Activated naive CD8-positive, alpha-beta T cell (primary cell): ENCODE measurements at regions not wholly inside any gene's neighbourhood (a gene's known extent, or its start where the extent isn't known, plus 50 kb on each side); places are given as distances from the start of the nearest gene placed in this dataset.

Source experiments
- H3K27ac Mint-ChIP-seq: one replicate; pipeline ENCODE4 v1.8.0; 2021; ENCODE audit warnings: mixed read lengths
- H3K27me3 Mint-ChIP-seq: one replicate; pipeline ENCODE4 v1.8.0; 2021; ENCODE audit warnings: mixed read lengths
- H3K36me3 Mint-ChIP-seq: one replicate; pipeline ENCODE4 v1.8.0; 2021; ENCODE audit warnings: mixed read lengths
- H3K4me1 Mint-ChIP-seq: one replicate; pipeline ENCODE4 v1.8.0; 2021; ENCODE audit warnings: low read depth, mixed read lengths
- H3K4me3 Mint-ChIP-seq: one replicate; pipeline ENCODE4 v1.8.0; 2021; ENCODE audit warnings: mild to moderate bottlenecking, mixed read lengths
- H3K9me3 Mint-ChIP-seq: one replicate; pipeline ENCODE4 v1.8.0; 2021; ENCODE audit warnings: low read depth, mixed read lengths

- Mint-ChIP-seq H3K4me1 (no peaks in the 10 kb centered on the region), H3K4me3 (no peak overlapping the region), H3K27me3 (no peaks in the 10 kb centered on the region), H3K9me3 (no peaks in the 10 kb centered on the region), H3K27ac (no peak overlapping the region), H3K36me3 (no peaks in the 10 kb centered on the region)
Measured at GRCh38 chr3:124274051-124274450, 282.1 kb upstream of the ROPN1 start.

- Mint-ChIP-seq H3K27ac (no peak overlapping the region), H3K4me1 (no peaks in the 10 kb centered on the region), H3K27me3 (peaks cover 2% of the 10 kb centered on the region), H3K36me3 (no peaks in the 10 kb centered on the region), H3K9me3 (no peaks in the 10 kb centered on the region), H3K4me3 (no peak overlapping the region)
Measured at GRCh38 chr3:124275412-124275811, 283.5 kb upstream of the ROPN1 start.

DNA sequence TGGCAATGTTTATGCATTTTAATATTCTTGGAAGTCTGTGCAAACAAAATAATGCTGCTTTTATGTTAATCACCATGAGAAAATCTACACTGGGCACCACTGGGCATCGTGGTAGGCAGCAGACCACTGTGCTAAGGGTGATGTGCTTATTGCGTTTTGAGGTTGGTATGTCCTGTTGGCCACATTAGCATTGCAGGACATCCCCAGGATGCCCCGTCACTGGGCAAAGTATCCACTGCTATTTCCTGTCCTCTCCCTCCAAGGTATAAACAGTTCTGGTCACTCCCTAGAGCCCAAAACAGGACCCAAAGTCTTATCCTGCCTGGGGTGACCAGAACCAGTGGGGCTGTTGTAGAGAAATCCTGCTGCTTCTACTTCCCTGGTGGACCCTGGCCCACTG, 284.2 kb upstream of the ROPN1 start:
- H3K4me1 Mint-ChIP-seq, result no peaks in the 10 kb centered on the region
- no peaks in the 10 kb centered on the region for H3K36me3 Mint-ChIP-seq
- no peak overlapping the region for H3K4me3 Mint-ChIP-seq
- H3K27ac Mint-ChIP-seq, result no peak overlapping the region
- H3K27me3 Mint-ChIP-seq, result peaks cover 2% of the 10 kb centered on the region
- no peaks in the 10 kb centered on the region for H3K9me3 Mint-ChIP-seq

GRCh38 chr3:124276539-124277143, 284.7 kb upstream of the ROPN1 start:
- Mint-ChIP-seq H3K4me3 (no peak overlapping the region), H3K36me3 (no peaks in the 10 kb centered on the region), H3K27me3 (peaks cover 2% of the 10 kb centered on the region), H3K27ac (no peak overlapping the region), H3K4me1 (no peaks in the 10 kb centered on the region), H3K9me3 (no peaks in the 10 kb centered on the region)

DNA sequence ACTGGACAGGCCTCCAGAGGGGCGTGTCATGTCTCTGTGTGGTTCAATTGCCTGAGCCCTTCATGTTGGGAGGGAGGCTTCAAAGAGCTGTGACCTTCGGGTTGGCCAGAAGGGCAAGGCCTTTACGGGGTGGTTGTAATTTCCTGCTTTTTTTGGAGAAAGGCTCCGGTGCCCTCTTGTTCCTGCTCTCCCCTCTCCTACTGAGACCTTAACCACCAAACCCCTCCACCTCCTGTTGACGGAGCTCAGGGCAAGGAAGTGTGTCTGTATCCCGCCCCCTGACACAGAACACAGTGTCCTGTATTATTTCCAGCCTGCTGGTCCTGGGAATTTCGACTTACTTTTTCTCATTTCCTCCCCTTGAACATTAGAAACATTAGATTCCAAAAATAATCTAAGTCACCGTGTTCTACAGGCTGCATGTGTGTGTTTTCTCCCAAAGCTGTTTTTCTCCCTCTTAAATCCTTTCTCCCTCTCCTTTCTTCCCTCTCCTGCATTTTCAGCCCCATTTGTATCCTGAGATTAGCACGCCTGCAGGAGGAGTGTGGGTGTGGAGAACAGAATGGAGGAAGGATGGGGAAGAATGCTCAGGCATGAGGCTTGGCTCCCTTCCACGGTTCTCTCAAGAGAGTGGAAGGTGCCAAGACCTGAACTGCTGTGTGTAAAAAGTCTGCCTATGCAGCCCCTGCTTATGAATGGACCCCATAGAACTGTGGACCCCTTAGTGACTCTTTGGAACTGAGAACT, 285.4 kb upstream of the ROPN1 start:
- Mint-ChIP-seq H3K4me1 (no peaks in the 10 kb centered on the region), H3K4me3 (no peak overlapping the region), H3K27me3 (peaks cover 2% of the 10 kb centered on the region), H3K27ac (no peak overlapping the region), H3K36me3 (no peaks in the 10 kb centered on the region), H3K9me3 (no peaks in the 10 kb centered on the region)

DNA sequence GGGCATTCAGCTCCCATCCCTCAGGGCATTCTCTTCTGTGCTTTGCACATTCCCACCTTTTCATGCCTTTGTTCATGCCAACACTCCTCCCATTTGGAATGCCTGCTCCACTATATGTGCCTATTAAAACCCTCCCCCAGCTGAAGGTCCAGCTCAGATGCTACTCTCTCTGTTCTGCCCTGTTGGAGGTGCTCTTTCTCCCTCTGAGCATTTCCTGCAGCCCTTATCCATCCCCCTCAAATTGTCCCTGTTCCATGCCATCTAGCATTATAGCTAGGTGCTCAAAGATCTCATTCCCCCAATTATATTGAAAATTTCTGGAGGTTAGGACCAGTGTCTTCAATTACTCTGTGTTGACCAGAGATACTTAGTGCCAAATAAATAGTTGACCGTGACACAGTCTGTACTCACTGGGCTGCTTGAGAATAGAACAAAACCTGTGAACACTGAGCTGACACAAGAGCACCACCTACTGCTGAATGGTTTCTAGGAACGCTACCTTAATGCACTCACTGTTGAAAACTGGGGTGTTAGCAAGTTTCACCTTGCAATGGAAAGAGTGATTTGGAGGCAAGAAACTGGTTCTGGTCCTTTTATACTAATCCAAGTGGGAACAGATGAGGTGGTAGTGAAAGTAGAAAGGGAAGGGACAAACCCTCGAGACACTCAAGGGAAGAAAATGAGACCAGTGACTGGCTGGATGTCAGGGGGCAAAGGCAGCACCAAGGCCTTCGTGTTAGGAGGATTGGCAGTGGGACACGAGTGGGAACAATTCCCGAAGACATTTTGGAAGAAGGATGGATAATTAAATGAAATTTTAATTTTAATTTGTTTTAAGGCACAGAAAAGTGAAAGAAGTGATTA, 289.8 kb upstream of the ROPN1 start:
- Mint-ChIP-seq H3K9me3 (no peaks in the 10 kb centered on the region), H3K4me3 (no peak overlapping the region), H3K36me3 (no peaks in the 10 kb centered on the region), H3K27ac (no peak overlapping the region), H3K4me1 (no peaks in the 10 kb centered on the region), H3K27me3 (peaks cover 5% of the 10 kb centered on the region)

DNA sequence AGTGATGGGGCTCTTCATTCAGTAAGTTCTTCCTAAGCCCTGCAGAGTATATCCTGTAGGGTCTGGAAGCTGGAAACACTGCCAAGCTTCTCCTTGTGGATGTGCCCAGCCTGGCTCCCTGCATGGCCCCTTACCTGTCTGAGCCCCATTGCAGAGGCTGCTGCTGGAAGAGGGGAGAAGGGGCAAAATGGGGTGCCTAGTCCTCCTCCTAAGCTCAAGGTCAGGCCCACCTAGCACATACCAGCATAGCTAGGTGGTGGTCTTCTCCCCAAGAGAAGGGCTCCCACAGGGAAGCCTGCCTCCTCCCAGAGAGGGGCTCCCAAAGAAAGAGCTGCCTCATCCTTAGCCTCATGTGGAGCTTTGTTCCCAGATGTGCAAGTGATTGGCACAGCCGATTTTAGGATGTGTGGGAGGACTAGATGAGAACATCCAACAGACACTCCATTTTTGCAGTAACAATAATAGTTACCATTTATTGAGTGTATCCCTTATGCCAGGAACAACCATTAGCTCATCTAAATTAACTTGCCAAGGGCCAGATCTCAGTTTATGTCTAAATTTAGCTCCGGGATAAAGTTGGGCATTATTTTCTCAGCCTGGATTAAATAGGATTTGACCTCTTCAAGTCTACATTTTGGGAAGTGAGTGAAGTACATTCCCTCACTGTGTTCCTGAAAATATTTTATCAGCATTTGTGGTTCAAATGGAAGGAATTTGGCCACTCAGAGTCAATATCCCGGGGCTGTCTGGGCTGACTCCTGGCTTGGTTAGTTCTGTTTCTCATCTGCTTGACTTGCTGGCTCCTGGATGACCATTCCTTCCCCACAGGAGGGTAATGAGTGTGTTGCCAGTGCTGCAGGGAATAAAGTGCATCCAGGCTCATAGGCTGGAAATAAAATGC, 291.1 kb upstream of the ROPN1 start:
- Mint-ChIP-seq H3K4me3 (no peak overlapping the region), H3K4me1 (no peaks in the 10 kb centered on the region), H3K9me3 (no peaks in the 10 kb centered on the region), H3K27ac (no peak overlapping the region), H3K36me3 (no peaks in the 10 kb centered on the region), H3K27me3 (peaks cover 5% of the 10 kb centered on the region)

DNA sequence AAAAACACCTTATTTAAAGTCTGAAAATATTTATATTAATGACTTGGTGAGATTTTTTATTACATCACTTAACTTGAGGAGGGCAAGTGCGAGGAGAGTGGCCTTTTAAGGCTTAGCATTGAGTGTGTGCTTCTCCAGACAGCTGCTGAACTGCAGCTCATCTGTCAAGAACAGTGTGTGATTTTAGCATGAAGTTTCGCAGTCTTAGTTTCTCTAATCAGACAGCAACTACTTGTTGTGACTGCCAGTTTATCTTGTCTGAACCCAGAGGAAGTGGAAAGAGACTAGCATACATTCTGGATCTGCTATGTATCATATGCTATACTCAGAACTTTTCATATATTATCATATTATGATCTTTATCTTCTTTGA, 291.7 kb upstream of the ROPN1 start:
- Mint-ChIP-seq H3K4me3 (no peak overlapping the region), H3K27me3 (peaks cover 10% of the 10 kb centered on the region), H3K4me1 (no peaks in the 10 kb centered on the region), H3K9me3 (no peaks in the 10 kb centered on the region), H3K27ac (no peak overlapping the region), H3K36me3 (no peaks in the 10 kb centered on the region)

DNA sequence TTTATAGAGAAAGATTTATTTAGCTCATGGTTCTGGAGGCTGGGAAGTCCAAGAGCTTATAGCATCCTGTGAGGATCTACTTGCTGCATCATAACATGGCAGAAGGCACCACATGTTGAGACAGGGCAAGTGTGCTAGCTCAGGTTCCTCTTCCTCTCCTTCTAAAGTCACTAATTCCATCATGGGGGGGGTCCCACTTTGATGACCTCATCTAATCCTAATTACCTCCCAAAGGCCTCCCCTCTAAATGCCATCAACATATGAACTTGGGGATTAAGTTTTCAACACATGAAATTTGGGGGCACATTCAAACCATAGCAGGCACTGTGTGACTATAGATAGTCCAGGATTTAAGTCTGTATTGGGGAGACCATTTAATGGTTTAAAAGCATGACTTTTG, 297.1 kb upstream of the ROPN1 start:
- Mint-ChIP-seq H3K4me3 (no peak overlapping the region), H3K9me3 (no peaks in the 10 kb centered on the region), H3K27ac (no peak overlapping the region), H3K36me3 (no peaks in the 10 kb centered on the region), H3K4me1 (no peaks in the 10 kb centered on the region), H3K27me3 (peaks cover 12% of the 10 kb centered on the region)

GRCh38 chr3:124291008-124291407, 299.1 kb upstream of the ROPN1 start:
- H3K4me1 Mint-ChIP-seq, result no peaks in the 10 kb centered on the region
- no peak overlapping the region for H3K27ac Mint-ChIP-seq
- no peaks in the 10 kb centered on the region for H3K36me3 Mint-ChIP-seq
- H3K4me3 Mint-ChIP-seq, result no peak overlapping the region
- peaks cover 16% of the 10 kb centered on the region for H3K27me3 Mint-ChIP-seq
- no peaks in the 10 kb centered on the region for H3K9me3 Mint-ChIP-seq

DNA sequence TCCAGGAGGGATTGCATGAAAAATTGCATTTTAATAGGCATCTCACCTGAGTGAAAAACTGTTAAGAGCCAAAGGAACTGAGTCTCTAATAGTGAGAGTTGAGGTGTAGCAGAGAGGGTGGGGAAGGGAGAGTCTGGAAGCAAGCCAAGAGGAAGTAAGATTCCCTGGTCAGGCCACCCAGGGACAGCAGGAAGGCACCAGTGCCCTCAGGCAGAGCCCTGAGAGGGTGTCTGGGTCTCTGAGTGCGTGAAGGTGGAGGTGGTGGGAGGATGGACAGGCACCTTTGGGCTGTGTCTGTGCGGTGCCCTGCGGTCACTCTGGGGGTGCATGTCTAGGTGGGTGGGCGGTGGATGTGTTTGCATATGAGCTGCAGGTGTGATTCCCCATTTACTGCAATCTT, 300.4 kb upstream of the ROPN1 start:
- Mint-ChIP-seq H3K27ac (no peak overlapping the region), H3K36me3 (no peaks in the 10 kb centered on the region), H3K4me1 (no peaks in the 10 kb centered on the region), H3K27me3 (peaks cover 16% of the 10 kb centered on the region), H3K4me3 (no peak overlapping the region), H3K9me3 (no peaks in the 10 kb centered on the region)

- Mint-ChIP-seq H3K36me3 (no peaks in the 10 kb centered on the region), H3K4me1 (no peaks in the 10 kb centered on the region), H3K27ac (no peak overlapping the region), H3K9me3 (no peaks in the 10 kb centered on the region), H3K4me3 (no peak overlapping the region), H3K27me3 (peaks cover 11% of the 10 kb centered on the region)
Measured at GRCh38 chr3:124293584-124293983, 301.7 kb upstream of the ROPN1 start.

DNA sequence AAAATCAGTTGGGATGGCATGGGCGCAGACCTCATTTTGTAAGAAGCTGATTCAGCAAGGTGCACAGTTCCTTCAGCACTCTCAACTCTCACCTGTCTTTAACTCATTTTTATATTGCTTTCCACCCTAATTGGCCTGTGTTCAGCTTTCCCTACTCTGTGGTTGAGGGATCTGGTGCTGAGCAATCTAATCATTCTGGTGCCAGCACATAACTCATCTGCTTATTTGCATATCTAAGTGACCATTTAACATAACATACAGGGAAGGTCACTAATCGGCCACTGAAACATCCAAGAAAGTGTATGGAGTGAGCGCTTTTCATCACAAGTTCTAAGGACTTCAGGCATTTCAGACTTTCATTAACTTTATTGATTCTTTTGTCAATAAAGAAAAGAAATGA, 303.4 kb upstream of the ROPN1 start:
- no peak overlapping the region for H3K27ac Mint-ChIP-seq
- H3K4me3 Mint-ChIP-seq, result no peak overlapping the region
- no peaks in the 10 kb centered on the region for H3K9me3 Mint-ChIP-seq
- peaks cover 8% of the 10 kb centered on the region for H3K27me3 Mint-ChIP-seq
- no peaks in the 10 kb centered on the region for H3K4me1 Mint-ChIP-seq
- H3K36me3 Mint-ChIP-seq, result no peaks in the 10 kb centered on the region

- Mint-ChIP-seq H3K27me3 (peaks cover 8% of the 10 kb centered on the region), H3K36me3 (no peaks in the 10 kb centered on the region), H3K4me3 (no peak overlapping the region), H3K9me3 (no peaks in the 10 kb centered on the region), H3K27ac (no peak overlapping the region), H3K4me1 (no peaks in the 10 kb centered on the region)
Measured at GRCh38 chr3:124296406-124296805, 304.5 kb upstream of the ROPN1 start.
